Natural killer cell treated with Interleukin-12 subunit alpha and Interleukin-12 subunit beta and Interleukin-15 and Interleukin-18, amount 100 ng/mL, for 72 hours (primary cell): ENCODE measurements at regions not wholly inside any gene's neighbourhood (a gene's known extent, or its start where the extent isn't known, plus 50 kb on each side); places are given as distances from the start of the nearest gene placed in this dataset.

Experiments used
- ATAC-seq, 2 donors: fragments of 150-1000 bp; cut with Tn5 transposase in 1 of 2; sonication (Bioruptor Pico), chemical (Tn5 transposase) in 1 of 2; 2 replicates each; pipeline ENCODE4 v1.10.0; 2021
- DNase-seq: peaks from one replicate; pipeline ENCODE4 v3.0.0; 2022; ENCODE audit warnings: low spot score
- H3K27ac Mint-ChIP-seq, 2 donors: 1 replicate in 1 of 2; 2 replicates in 1 of 2; pipeline ENCODE4 v1.8.0; 2022; ENCODE audit warnings: mixed read lengths in 2 of 2, mild to moderate bottlenecking in 1 of 2, moderate library complexity in 1 of 2
- H3K27me3 Mint-ChIP-seq, 2 donors: 1 replicate in 1 of 2; 2 replicates in 1 of 2; pipeline ENCODE4 v1.8.0; 2022; ENCODE audit warnings: mixed read lengths in 2 of 2
- H3K36me3 Mint-ChIP-seq: one replicate; pipeline ENCODE4 v1.8.0; 2022; ENCODE audit warnings: mixed read lengths
- H3K4me1 Mint-ChIP-seq, 2 donors: 1 replicate in 1 of 2; 2 replicates in 1 of 2; pipeline ENCODE4 v1.8.0; 2022; ENCODE audit warnings: low read depth in 2 of 2, mixed read lengths in 2 of 2, mild to moderate bottlenecking in 1 of 2
- H3K4me3 Mint-ChIP-seq: one replicate; pipeline ENCODE4 v1.8.0; 2022; ENCODE audit warnings: mixed read lengths
- H3K9me3 Mint-ChIP-seq: 2 replicates; pipeline ENCODE4 v1.8.0; 2022; ENCODE audit warnings: mixed read lengths

DNA sequence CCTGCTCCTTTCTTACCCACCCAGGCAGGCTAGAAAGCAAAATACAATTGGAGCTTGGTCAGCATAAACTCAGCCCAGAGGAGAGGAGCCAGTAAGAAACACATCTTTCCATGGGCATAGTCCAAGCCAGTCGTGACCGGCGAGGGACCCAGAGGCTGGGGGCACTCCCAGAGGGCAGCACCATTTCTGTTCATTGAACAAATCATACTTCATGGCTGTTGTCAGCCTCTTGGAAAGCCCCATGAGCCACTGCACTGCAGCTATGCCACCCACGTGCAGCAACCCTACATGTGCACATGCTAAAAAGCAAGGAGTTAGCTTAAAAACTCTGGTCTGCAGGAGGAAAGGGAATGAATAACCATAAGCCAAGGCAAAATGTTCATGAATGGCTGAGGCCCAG is 90.0 kb upstream of the CDKN3 start:
- no peak for DNase-seq
- no peaks in the 10 kb centered on the region for H3K4me1 Mint-ChIP-seq
- H3K27ac Mint-ChIP-seq, result no peak overlapping the region
- H3K9me3 Mint-ChIP-seq, result no peaks in the 10 kb centered on the region
- no peaks in the 10 kb centered on the region for H3K36me3 Mint-ChIP-seq
- H3K4me3 Mint-ChIP-seq, result no peak overlapping the region
- peaks cover 16 to 36% of the 10 kb centered on the region in 2 donors for H3K27me3 Mint-ChIP-seq
- no peak for ATAC-seq

DNA sequence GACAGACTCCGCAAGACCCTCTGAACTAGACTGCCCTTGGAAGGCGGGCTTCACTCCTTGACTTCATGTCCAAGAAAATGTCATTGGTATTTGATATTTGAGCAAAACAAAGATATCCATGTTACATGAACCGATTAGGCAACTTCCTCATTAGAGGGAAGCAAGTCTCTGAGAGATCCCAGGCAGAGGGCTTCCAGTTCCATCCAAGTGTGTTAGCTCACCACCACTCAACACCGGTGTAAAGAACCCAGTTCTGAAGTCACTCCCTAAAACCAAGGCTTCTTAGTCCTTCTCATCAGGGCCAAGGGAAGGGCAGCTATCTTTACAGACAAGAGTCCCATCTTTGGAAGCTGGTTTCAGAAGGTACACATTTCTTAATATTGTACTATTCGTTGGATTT is 87.2 kb upstream of the CDKN3 start:
- DNase-seq (no peak), ATAC-seq (no peak)
- Mint-ChIP-seq H3K4me3 (no peak overlapping the region), H3K27ac (no peak overlapping the region), H3K4me1 (no peaks in the 10 kb centered on the region), H3K36me3 (no peaks in the 10 kb centered on the region), H3K9me3 (no peaks in the 10 kb centered on the region), H3K27me3 (peaks cover 18 to 29% of the 10 kb centered on the region in 2 donors)

DNA sequence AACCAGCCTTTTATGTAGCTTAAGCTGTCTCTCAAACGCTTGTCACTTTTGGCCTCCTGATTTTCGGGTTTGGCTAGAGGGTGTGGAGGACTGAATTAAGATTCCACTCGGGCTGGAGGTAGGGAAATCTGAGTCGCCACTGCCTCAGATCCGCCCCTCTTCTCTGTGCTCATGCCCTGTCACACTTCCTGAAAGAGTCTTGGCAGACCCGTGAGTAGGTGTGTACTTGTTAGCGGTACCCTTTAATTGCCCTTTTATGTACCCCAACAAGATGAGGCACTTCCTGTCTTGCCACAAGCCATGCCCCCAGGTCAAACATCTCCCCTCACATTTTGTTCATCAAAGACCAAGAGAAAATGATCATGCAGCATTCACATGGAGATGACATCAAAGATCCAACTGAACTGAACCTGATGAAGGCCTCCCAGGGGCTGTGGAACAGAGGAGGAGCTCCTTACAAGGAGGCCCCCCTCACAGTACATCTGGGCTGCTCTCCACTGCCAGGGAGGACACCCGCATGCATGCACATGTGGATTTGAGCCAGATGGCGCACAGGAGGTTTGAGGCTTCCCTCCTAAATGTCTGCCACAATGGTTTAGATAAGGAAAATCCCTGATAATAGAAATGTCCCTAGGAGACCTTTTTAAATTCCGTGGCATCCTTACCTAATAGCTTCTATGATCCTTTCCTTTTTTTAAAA is 86.5 kb upstream of the CDKN3 start:
- H3K4me3 Mint-ChIP-seq, result no peak overlapping the region

DNA sequence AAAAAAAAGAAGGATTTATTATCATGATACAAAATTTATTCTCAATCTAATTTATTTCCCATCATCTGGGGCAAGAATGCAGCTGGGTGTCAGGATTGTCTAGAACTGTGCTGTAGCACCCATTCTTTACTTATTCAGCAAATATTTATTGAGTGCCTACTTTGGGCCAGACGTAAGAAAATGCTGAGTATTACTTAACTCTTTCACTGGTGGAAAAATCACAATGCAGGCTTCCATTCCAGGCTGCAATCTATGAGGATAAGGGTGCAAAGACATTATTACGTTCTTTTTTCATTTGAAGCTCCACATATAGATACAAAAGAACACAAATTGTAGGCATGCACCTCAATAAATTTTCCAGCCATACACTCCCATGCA is 86.0 kb upstream of the CDKN3 start:
- H3K4me3 Mint-ChIP-seq, result no peak overlapping the region
- H3K36me3 Mint-ChIP-seq, result no peaks in the 10 kb centered on the region
- DNase-seq, result no peak
- H3K27ac Mint-ChIP-seq, result no peak overlapping the region
- H3K9me3 Mint-ChIP-seq, result no peaks in the 10 kb centered on the region
- H3K4me1 Mint-ChIP-seq, result no peaks in the 10 kb centered on the region
- peaks cover 16 to 28% of the 10 kb centered on the region in 2 donors for H3K27me3 Mint-ChIP-seq
- no peak for ATAC-seq

More for the DNA sequence above, 86.5 kb upstream of the CDKN3 start:
- DNase-seq (no peak), ATAC-seq (no peak)
- H3K9me3 Mint-ChIP-seq, result no peaks in the 10 kb centered on the region
- H3K27me3 Mint-ChIP-seq, result peaks cover 19 to 29% of the 10 kb centered on the region in 2 donors
- H3K4me1 Mint-ChIP-seq, result no peaks in the 10 kb centered on the region
- H3K27ac Mint-ChIP-seq, result no peak overlapping the region
- H3K36me3 Mint-ChIP-seq, result no peaks in the 10 kb centered on the region

DNA sequence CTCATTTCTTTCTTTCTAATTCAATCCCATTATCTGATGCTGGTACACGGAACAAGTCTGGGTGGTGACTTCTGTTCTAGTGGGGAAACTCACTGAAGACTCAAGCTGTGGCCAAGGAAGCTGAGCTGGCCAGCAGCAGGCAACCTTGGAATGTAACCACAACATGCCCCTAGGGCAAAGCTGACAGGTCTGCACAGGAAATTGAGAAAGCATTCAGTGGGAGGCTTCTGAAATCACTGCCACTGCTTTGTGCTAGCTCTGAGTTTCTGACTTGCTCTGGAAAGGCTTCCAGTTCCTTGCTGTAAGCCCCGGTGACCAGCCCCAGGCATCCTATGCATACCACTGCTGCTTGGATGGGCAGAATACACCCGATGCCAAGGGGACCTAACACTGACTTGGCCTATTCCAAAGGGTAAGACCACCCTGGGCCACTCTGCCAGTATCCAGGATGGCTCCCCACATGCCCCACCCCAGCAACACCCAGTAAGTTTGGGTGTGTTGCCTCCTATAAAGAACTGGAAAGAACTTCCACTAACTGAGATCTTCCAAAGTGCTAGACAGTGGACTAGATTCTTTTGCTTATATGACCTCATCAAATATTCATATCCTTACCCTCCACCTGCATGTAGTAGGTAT is 84.5 kb upstream of the CDKN3 start:
- no peak for DNase-seq
- Mint-ChIP-seq H3K27me3 (peaks cover 16 to 28% of the 10 kb centered on the region in 2 donors), H3K4me1 (no peaks in the 10 kb centered on the region), H3K36me3 (no peaks in the 10 kb centered on the region), H3K4me3 (no peak overlapping the region), H3K9me3 (no peaks in the 10 kb centered on the region), H3K27ac (no peak overlapping the region)
- no peak for ATAC-seq

DNA sequence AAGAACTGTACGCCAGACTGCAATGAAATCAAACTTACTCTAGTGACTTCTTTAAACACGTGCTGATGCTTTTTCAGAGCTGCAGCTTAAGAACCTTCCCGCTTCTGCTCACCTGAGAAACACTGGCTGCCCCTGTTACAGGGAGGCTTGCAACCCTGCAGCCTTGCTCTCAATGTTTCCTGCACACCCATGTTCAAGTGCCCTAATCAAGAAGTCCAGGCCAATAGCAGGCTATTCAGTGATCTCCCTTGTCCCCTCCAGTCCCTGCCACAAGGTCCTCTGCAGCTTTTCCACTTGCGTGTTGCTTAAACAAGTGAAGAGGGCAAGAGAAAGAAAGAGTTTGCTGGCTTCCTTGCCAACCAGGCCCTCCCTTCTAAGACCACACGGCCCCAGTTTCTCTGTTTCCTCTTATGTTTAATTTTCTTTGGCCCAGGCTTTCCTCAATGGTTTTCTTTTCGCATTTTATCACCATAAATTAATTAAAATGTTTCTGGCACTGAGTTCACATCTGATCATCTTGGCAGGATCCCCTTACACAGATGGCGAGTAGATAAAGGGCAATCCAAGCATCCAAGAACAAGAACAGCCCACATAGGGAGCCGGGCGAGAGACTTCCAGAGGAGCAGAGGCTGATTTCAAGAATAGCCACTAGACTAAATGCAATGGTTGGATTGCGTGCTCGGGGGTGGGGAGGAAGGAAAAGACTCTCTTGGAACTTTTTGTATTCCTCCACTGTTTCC is 82.3 kb upstream of the CDKN3 start:
- no peak overlapping the region for H3K27ac Mint-ChIP-seq
- peaks cover 16 to 28% of the 10 kb centered on the region in 2 donors for H3K27me3 Mint-ChIP-seq
- DNase-seq, result no peak
- H3K4me3 Mint-ChIP-seq, result no peak overlapping the region
- H3K4me1 Mint-ChIP-seq, result no peaks in the 10 kb centered on the region
- no peaks in the 10 kb centered on the region for H3K9me3 Mint-ChIP-seq
- H3K36me3 Mint-ChIP-seq, result no peaks in the 10 kb centered on the region
- no peak for ATAC-seq

DNA sequence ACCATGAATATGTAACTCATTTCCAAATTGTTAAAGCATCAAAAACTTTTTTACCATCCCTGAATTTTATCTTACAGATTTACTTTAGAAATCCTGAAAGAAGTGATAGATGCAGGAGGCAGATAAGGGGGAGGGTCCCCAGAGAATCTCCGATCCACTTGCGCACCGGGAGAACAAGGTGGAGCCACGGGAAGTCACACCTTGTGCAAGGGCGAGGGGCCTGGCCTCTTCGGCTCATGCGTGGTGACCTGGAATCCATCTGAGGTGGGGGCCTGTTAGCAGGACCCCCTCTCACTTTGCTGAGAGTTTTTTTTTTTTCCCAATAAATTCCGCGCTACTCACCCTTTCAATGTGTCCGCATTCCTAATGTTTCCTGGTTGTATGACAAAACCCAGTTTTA is 80.2 kb upstream of the CDKN3 start:
- no peaks in the 10 kb centered on the region for H3K9me3 Mint-ChIP-seq
- peaks cover 15 to 32% of the 10 kb centered on the region in 2 donors for H3K27me3 Mint-ChIP-seq
- H3K36me3 Mint-ChIP-seq, result no peaks in the 10 kb centered on the region
- DNase-seq, result no peak
- no peak overlapping the region for H3K4me3 Mint-ChIP-seq
- H3K4me1 Mint-ChIP-seq, result no peaks in the 10 kb centered on the region
- no peak overlapping the region for H3K27ac Mint-ChIP-seq
- no peak for ATAC-seq

DNA sequence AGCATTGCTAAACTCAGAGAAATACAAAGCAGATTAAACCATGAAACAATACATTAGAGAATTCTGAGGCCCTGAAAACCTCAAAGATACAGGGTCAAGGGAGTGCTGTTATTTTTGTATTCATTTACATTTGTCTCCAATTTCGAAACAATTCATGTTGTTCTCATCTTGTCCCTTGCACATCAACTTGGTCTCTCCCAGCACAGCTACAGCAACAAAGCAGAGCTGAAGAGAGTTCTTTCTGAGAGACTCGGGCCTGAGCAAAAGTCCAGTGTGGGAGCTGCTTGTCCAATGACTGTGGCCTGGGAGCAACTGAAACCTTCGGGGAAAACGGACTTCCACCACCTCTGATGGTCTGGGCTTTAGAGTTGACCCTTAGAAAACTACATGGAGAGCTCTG is 79.4 kb upstream of the CDKN3 start:
- Mint-ChIP-seq H3K4me1 (no peaks in the 10 kb centered on the region), H3K27me3 (peaks cover 15 to 25% of the 10 kb centered on the region in 2 donors), H3K9me3 (no peaks in the 10 kb centered on the region), H3K36me3 (no peaks in the 10 kb centered on the region), H3K4me3 (no peak overlapping the region), H3K27ac (no peak overlapping the region)
- DNase-seq, result no peak
- ATAC-seq, result no peak

DNA sequence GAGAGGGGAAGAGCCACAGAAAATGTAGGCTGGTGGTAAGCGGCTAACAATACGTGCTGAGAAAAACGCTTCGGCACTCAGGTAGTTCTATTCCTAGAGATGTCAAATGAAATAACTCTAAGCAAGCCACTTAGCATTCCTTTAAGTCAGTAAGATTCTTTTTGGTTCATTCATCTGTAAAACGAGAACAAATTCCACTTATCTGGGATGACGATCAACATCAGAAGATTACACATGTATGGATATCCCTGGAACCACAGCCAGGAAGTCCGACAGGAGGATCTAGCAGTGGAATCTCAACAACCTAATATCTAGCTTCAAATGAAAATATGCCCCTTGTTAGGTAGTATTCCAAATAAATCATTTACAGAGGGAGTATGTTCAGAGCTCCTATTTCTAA is 74.6 kb upstream of the CDKN3 start:
- Mint-ChIP-seq H3K36me3 (no peaks in the 10 kb centered on the region), H3K4me1 (no peaks in the 10 kb centered on the region), H3K9me3 (no peaks in the 10 kb centered on the region), H3K27ac (no peak overlapping the region), H3K27me3 (peaks cover 4 to 28% of the 10 kb centered on the region in 2 donors), H3K4me3 (no peak overlapping the region)
- ATAC-seq (no peak), DNase-seq (no peak)

DNA sequence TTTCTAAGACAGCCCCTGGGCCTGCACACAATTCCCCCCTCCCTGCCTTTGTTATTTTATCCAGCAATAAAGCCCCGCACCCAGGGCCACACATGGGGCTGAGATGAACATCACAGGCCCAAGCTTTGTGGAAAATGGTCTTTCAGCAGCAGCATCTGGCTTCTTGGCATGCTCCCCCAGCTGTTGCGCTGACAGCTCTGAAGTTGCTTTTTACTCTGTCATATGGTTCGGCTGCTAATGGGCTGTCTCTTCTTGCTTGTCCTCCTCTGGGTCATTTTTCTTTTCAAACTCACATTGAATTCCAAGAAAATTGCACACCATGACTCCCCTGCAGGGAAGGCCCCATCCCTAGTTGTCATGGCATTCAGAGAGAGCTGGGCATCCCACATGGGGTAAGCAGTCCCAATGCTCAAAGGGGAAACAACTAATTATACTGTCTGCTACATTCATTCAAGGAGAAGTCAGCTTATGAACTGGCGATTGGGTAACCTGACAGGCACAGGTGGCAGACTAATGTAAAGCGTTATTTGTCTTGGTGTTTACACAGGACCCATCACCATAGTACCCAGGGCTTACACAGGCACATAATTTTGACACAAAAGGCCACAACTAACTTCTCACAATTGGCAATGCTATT is 74.0 kb upstream of the CDKN3 start:
- no peak for DNase-seq
- Mint-ChIP-seq H3K27ac (no peak overlapping the region), H3K36me3 (no peaks in the 10 kb centered on the region)

DNA sequence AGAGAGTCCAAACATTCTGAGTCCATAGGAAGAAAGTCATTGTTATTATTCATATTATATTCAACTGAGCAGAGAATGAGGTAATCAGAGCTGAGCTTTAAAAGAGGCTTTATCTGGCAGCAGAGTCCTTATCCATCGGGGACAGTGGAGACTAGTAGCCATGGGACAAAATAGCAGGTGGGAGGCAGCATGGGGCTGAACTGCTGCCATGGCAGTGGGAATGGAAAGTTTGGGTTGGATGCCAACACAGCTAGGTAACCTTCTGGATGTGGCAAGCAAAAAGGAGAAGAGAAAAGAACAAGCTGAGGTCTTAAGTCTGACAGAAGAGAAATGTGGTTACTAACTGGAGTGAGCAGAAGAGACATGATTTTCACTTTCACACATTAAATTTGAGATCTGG is 71.0 kb upstream of the CDKN3 start:
- peaks cover 3 to 34% of the 10 kb centered on the region in 2 donors for H3K27me3 Mint-ChIP-seq
- DNase-seq (no peak), ATAC-seq (no peak)
- H3K9me3 Mint-ChIP-seq, result no peaks in the 10 kb centered on the region
- no peak overlapping the region for H3K27ac Mint-ChIP-seq
- H3K36me3 Mint-ChIP-seq, result no peaks in the 10 kb centered on the region
- no peak overlapping the region for H3K4me3 Mint-ChIP-seq
- H3K4me1 Mint-ChIP-seq, result no peaks in the 10 kb centered on the region

More for the DNA sequence above, 74.0 kb upstream of the CDKN3 start:
- ATAC-seq, result no peak
- no peaks in the 10 kb centered on the region for H3K9me3 Mint-ChIP-seq
- peaks cover 4 to 30% of the 10 kb centered on the region in 2 donors for H3K27me3 Mint-ChIP-seq
- no peak overlapping the region for H3K4me3 Mint-ChIP-seq
- H3K4me1 Mint-ChIP-seq, result no peaks in the 10 kb centered on the region

DNA sequence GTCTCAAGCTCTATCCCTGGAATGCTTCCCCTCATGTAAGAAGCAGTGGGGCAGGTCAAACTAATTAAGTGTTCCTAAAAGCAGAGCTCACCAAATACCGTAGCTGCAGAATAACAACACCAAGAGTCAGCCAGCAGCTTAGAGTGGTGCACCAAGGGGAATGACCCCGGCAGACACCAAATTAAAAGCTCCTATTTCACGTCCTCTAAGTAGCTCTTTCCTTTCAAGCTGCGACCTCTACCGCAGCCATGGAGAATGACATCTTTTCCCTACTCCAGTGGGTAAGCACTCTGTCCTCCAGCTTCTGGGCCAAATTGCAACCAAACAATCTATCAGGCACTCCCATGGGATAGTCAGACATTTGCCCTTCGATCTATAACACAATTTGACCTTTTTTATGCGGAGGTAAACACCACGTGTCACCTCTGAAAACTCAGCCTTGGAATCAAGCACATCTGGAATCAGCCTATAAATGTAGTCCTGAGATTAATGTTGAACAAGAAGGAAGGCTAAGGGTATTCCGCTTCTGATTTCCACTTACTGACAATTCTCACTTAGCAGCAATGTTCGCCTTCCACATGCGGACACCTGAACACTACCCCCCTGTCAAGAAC is 67.6 kb upstream of the CDKN3 start:
- no peak overlapping the region for H3K4me3 Mint-ChIP-seq
- H3K27me3 Mint-ChIP-seq, result peaks cover 13 to 47% of the 10 kb centered on the region in 2 donors
- peak in 1 of 2 donors; percentile 20 for ATAC-seq
- no peaks in the 10 kb centered on the region for H3K36me3 Mint-ChIP-seq
- H3K4me1 Mint-ChIP-seq, result no peaks in the 10 kb centered on the region
- H3K9me3 Mint-ChIP-seq, result no peaks in the 10 kb centered on the region
- no peak overlapping the region for H3K27ac Mint-ChIP-seq
- no peak for DNase-seq

DNA sequence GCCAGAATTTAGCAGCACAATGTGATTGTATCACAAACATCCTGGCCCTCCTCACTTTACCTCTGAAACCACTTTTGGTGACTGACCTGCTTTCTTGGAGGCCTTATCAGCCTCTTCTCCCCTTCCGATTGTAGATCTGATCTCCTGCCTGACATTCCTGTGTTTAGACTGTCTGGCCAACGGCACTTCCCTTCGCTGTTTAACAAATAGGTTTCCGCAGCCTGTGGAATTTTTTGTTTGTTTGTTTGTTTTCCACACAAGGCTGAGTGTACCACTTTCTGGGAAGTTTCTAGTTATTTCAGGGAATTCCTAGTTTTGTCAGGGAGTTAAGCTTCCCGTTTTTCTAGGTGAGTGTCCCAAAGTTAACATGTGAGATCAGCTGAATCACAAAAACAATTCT is 65.9 kb upstream of the CDKN3 start:
- Mint-ChIP-seq H3K27ac (no peak overlapping the region), H3K4me3 (no peak overlapping the region), H3K4me1 (no peaks in the 10 kb centered on the region), H3K9me3 (no peaks in the 10 kb centered on the region), H3K27me3 (peaks cover 16 to 42% of the 10 kb centered on the region in 2 donors), H3K36me3 (no peaks in the 10 kb centered on the region)
- ATAC-seq (no peak), DNase-seq (no peak)
